GM18519 (cell line): ENCODE measurements at regions not wholly inside any gene's neighbourhood (a gene's known extent, or its start where the extent isn't known, plus 50 kb on each side); places are given as distances from the start of the nearest gene placed in this dataset.

Experiments
- ATAC-seq: cut with Tn5 transposase; IDR thresholded peaks from one replicate; pipeline ENCODE4 v1.9.1; 2021; ENCODE audit warnings: mild to moderate bottlenecking, moderate library complexity; ENCODE audit not compliant: unreplicated experiment, low FRiP score

GRCh38 chr4:35166466-35166865, 1077.8 kb downstream of the ARAP2 start:
- ATAC-seq = no peak

DNA sequence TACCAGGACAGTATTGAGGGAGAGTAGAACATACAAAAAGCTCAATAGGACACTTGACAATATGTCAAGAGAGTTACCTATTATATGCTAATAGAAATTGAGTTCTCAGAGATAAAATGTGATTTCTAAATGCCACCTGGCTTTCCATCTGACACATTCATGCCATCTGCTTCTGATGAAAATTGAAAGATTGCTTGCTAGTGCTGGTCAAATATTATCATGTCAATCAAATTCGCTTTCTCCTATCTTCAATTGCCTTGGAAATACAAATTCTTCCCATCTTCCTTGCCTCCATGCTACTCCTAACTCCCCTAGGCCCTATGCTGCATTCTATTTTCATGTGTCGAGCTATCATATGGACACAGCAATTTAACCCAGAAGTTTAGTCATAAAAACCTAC, 1076.9 kb downstream of the ARAP2 start:
- ATAC-seq = no peak

- ATAC-seq = no peak
Observed at GRCh38 chr4:35175487-35175886, 1068.8 kb downstream of the ARAP2 start.

DNA sequence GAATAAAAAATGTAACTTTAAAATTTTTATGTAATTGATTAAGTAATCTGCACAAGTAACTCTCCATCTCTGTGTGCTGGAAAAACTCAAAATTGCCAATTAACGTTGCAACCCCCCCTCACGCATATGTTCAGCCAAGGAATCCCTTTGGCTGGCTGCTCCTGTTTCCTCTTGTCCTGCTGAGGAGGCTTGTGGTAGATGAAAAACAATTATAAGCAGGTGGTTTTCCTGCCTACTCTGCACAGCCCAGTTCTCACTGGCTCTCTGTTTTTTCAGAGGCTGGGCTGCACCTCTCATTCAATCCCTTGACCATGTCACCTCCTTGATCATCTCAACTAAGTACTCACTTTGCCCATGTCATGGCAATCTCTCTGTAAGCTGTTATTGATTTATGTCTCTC, 1068.4 kb downstream of the ARAP2 start:
- no peak for ATAC-seq

DNA sequence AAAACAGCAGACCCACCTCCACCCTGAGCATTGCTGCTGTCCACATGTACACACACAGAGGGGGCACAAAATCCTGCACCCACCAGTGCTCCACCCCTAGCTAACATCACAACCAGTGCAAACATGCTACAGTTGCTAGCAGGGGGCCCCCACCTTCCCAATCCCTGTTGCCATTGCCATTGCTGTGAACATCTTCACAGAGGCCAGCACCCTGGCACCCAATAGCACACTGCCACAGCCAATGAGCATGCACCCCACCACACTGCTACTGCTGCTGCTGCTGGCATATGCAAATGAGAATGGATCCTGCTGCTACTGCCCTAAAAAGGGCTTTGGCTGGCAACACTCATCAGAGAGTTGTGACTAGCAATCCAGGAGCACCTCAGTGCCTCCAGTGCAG, 1061.9 kb downstream of the ARAP2 start:
- ATAC-seq = no peak

GRCh38 chr4:35189988-35190613, 1054.2 kb downstream of the ARAP2 start:
- ATAC-seq = no peak

GRCh38 chr4:35201403-35201802, 1042.9 kb downstream of the ARAP2 start:
- ATAC-seq = no peak

DNA sequence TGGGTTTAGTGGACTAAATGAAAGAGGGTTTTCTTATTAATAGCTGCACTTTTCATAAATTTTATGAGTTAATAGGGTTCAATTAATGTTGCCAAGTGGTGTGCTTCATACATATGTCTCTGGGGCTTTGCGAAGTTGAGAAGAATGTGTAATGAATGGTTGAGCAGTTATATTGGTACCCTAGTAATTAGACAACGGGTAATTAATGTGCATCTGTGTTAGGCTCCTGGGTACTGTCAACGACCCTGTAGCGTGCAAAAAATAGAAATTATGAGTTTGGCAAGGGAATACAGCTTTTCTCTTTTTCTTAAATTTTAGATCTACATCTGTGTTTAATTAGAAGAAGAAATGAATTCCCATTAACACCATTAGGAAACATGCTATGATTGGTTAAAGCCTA, 1027.7 kb downstream of the ARAP2 start:
- ATAC-seq = no peak

DNA sequence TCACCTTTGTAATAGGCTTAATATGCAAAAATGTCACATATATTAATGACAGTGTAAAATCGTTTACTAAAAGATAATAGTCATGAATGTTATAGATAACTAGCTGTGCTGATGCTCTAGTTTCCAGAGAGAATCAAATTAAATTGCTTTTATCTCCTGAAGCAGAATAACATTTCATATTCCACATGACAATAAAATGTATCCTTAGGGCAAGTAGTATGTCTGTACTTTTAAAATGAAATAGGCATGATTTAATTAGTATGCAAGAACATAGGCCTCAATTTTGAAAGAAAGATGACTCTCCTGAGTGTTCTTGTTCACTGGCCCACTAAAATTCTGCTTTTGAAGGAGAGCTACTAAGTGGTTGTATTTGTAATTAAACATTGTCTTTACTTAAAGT, 1027.0 kb downstream of the ARAP2 start:
- no peak for ATAC-seq

- no peak for ATAC-seq
Observed at GRCh38 chr4:35228313-35228712, 1016.0 kb downstream of the ARAP2 start.

DNA sequence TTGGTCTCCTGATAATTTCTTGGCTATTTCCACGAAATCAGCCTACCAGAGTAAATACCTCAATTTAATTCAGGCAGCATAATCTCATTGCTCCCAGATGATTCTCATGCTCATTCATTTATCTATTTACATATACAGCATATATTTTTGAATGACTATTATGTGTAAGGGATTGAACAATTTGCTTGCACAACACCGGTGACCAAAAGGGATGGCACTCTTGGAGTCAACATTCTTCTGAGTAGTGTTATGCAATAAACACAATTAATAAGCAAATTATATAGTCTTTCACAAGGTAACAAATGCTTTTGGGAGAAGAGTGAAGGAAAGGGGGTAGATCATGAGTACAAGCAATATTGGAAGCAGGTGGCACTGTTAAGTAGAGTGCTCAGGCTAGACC, 1015.3 kb downstream of the ARAP2 start:
- ATAC-seq = no peak

- no peak for ATAC-seq
Observed at GRCh38 chr4:35237924-35238323, 1006.4 kb downstream of the ARAP2 start.

GRCh38 chr4:35238793-35239192, 1005.5 kb downstream of the ARAP2 start:
- no peak for ATAC-seq

DNA sequence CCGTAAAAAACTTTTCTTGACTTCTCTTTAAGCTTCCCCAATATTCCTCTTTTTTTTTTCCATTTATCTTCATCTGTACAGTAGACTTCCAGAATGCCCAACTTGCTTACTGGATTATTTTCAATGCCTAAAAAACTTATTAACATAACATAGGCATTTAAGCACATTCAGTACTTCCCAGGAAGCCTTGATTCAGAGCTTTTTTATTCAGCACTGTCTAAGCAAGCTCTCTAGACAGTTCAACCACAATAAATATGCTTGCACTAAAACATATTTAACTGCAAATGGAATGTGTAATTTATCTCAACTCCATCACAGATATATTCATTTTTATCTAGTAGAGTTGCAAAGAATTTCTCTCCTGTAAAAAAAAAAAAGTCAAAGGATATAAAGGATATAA, 997.8 kb downstream of the ARAP2 start:
- ATAC-seq = no peak

DNA sequence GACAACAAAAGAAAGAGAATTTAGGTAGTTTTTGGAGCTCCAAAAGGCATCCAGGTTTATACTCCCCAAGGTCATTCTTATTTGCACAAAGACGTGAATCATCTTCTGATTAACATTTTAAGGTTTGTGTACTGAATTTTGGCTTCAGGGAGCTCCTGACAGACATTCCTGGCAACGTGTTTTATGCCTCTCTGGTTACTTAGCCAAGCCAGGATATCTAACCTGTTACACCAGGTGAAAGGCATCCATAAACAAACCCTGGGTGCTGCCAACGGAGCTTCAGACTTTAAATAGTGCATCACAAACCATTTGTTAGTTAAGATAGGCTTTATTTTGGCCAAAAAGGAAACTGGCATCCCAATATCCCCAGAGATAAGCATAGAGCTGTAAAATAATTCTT, 997.3 kb downstream of the ARAP2 start:
- ATAC-seq = no peak

GRCh38 chr4:35250331-35250730, 994.0 kb downstream of the ARAP2 start:
- ATAC-seq = no peak

GRCh38 chr4:35250761-35251160, 993.6 kb downstream of the ARAP2 start:
- ATAC-seq = no peak

DNA sequence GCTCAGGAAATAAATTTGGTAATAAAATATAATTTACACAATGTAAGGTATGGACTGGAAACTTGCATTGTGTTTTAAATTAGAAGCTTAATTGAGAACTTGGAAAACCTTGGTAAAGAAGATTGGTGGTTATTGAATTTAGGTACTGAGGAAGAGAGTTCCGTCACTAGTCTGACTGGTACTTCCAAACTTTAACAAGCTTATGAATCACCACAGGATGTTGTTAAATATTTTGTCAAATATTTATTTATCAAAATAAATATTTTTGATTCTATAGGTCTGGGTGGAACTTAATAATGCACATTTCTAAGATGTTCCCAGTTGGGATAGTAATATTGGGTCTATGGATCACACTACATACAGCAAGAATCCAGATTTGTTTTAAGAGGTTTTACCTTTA, 992.2 kb downstream of the ARAP2 start:
- no peak for ATAC-seq

DNA sequence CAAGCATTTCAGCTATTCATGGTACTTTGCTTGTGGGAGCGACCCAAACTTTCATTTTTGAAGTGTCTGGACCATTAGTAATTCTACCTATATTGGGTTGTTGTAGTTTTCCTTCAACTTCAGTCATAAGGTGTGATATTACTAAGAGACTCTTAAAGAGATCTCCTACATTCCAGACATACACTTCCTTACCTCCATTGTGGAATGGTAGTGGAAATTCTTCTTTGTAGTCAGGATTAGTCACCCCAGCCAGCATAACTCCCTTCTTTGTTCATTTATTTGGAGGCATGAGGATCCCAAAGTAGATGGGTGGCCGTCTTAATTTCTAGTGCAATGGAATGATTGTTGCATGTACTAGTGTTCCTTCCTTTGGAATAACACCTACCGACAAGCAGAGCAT, 991.4 kb downstream of the ARAP2 start:
- no peak for ATAC-seq

- ATAC-seq = no peak
Observed at GRCh38 chr4:35253331-35253730, 991.0 kb downstream of the ARAP2 start.

- no peak for ATAC-seq
Observed at GRCh38 chr4:35286434-35286833, 957.9 kb downstream of the ARAP2 start.

DNA sequence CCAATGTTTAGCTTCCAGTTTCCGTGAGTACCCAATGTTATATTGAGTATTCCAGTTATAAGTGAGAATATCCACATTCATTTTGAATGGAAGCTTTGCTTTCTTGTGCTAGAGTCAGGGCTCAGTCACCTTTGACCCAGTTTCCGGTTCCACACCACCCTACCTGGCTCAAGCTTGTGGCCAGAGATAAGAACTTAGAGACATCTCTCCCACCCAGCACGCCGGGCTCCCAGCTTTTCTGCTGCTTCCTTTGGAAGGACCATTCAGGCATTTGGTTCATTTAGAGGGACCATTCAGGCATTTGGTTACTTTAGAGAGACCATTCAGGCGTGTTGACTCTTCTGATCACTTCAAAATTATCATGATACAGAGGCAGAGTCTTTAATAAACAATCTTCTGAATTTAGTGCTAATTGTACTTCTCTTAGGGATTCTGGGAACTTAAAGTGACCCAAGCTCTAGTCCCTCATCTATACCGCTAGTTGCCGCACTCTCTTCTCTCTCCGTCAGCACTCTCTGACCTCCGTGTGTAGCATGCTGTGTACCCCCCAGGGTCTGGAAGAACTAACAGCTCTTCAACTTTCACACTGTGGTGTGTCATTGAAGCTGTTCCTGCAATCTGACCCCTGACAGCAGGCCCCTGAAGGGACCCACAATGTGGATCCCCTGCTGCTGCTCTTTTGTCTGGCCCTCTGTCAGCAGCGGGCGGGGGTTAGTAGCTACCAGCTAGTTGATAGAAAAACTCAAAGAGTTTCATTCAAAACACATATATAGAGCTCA, 943.1 kb downstream of the ARAP2 start:
- no peak for ATAC-seq
